ENCODE measurements at regions not wholly inside any gene's neighbourhood (a gene's known extent, or its start where the extent isn't known, plus 50 kb on each side); places are given as distances from the start of the nearest gene placed in this dataset.

DNA sequence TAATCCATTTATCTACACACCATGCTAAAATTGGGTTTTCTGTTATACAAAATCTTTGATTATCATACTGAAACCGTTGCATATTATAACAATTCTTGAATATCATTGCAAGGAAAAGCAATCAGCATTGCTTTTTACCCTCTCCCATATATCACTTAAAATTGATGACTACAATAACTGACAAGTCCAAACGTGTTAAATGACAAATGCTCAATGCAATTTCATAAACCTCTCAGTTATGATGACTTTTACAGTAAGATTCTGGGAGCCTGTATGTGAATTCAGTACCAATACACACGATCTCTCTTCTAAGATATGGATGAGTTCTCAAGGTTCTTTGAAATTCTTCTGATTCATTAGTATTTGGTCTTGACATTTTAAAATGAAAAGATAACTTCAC is 368.5 kb upstream of the TRIB2 start:
- 87% methylated on average over 3 of the region's 3 CpGs for WGBS
- Histone ChIP-seq H3K9me3 (no peaks in the 10 kb centered on the region), H3K27ac (no peak overlapping the region), H3K4me1 (replicated peaks) (no peaks in the 10 kb centered on the region), H3K36me3 (no peaks in the 10 kb centered on the region), H3K27me3 (replicated peaks; ENCODE audit: insufficient read depth) (no peaks in the 10 kb centered on the region), H3K4me3 (no peak overlapping the region)
- intact Hi-C loops (cut with DNase I): no loop called here
- TF ChIP-seq, protein P1, sequence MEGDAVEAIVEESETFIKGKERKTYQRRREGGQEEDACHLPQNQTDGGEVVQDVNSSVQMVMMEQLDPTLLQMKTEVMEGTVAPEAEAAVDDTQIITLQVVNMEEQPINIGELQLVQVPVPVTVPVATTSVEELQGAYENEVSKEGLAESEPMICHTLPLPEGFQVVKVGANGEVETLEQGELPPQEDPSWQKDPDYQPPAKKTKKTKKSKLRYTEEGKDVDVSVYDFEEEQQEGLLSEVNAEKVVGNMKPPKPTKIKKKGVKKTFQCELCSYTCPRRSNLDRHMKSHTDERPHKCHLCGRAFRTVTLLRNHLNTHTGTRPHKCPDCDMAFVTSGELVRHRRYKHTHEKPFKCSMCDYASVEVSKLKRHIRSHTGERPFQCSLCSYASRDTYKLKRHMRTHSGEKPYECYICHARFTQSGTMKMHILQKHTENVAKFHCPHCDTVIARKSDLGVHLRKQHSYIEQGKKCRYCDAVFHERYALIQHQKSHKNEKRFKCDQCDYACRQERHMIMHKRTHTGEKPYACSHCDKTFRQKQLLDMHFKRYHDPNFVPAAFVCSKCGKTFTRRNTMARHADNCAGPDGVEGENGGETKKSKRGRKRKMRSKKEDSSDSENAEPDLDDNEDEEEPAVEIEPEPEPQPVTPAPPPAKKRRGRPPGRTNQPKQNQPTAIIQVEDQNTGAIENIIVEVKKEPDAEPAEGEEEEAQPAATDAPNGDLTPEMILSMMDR (IDR thresholded peaks at IDR 0.05): no peak
- TF ChIP-seq POLR2AphosphoS5 (IDR thresholded peaks at IDR 0.05) (no peak), POLR2A (IDR thresholded peaks at IDR 0.05) (no peak)
- DNase-seq (ENCODE audit: low spot score): no peak

DNA sequence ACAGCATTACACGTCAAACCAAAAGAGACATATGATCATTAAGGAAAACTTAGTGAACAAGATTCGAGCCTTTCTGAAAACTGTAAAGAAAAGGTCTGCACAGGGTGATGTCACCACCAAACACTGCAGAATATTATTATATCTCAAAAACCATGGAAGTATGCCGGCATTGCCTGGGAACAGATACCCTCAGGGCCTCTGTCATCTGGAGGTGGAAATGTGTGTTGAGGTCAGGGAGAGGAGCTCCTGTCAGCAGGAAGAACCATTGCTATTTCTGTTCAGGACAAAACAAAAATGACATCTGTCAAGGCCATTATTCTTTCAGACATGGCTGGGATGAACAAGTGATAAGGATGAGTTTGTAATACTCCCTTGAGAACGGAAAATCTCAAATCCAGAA is 365.9 kb upstream of the TRIB2 start:
- WGBS: 94% methylated on average over 4 of the region's 4 CpGs
- intact Hi-C loops (cut with DNase I): no loop called here
- Histone ChIP-seq H3K4me3 (no peak overlapping the region), H3K27me3 (replicated peaks; ENCODE audit: insufficient read depth) (no peaks in the 10 kb centered on the region), H3K36me3 (no peaks in the 10 kb centered on the region), H3K9me3 (no peaks in the 10 kb centered on the region), H3K27ac (no peak overlapping the region), H3K4me1 (replicated peaks) (no peaks in the 10 kb centered on the region)
- TF ChIP-seq, protein P1 (IDR thresholded peaks at IDR 0.05): no peak
- TF ChIP-seq POLR2AphosphoS5 (IDR thresholded peaks at IDR 0.05): no peak
- no peak for TF ChIP-seq POLR2A (IDR thresholded peaks at IDR 0.05)
- DNase-seq (ENCODE audit: low spot score): no peak

DNA sequence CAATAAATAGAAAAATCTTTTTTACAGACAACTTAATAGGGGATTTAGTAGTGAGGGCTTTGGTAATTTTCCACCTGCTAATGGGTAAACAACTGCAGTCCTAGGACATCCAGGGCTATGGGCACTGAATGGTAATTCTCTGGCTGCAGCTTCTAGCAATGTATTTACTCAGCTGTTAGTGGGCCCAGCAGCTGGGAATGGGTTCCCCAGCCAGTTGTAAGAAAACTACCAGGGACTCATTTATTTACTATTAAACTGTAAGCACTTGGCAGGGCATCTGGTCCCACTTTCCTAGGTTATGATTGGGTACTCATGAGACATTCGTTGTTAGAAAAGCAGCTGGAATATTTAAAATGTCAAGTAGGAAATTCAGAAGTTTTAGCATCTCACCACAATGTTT is 363.8 kb upstream of the TRIB2 start:
- no peaks in the 10 kb centered on the region for H3K9me3 ChIP-seq
- no peak overlapping the region for H3K4me3 ChIP-seq
- TF ChIP-seq POLR2A (IDR thresholded peaks at IDR 0.05) (no peak), POLR2AphosphoS5 (IDR thresholded peaks at IDR 0.05) (peak; percentile 33)
- TF ChIP-seq, protein P1 (IDR thresholded peaks at IDR 0.05): no peak
- no peaks in the 10 kb centered on the region for H3K36me3 ChIP-seq
- WGBS: 3% methylated on average over 1 of the region's 1 CpG
- H3K27me3 ChIP-seq (replicated peaks; ENCODE audit: insufficient read depth): no peaks in the 10 kb centered on the region
- intact Hi-C loops (cut with DNase I): no loop called here
- DNase-seq (ENCODE audit: low spot score): no peak
- no peak overlapping the region for H3K27ac ChIP-seq
- H3K4me1 ChIP-seq (replicated peaks): no peaks in the 10 kb centered on the region

DNA sequence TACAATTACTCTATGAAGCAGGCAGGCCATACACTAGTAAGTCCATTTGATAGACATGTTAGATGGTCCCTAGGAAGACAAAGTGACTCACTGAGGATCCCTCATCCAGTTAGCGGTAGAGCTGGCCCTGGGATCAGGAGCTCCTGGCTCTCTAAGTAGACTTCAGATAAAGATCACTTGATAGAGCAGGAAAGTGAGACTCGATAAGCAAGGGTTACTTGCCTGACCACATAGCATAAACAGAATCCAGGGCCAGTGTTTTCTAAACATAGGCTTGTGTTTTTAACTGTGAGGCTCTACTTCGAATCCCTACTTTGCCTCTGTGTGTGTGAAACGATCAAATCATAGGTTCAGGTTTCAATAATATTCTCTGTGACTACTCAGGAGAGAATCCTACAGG is 355.2 kb upstream of the TRIB2 start:
- Histone ChIP-seq H3K4me1 (replicated peaks) (no peaks in the 10 kb centered on the region), H3K27me3 (replicated peaks; ENCODE audit: insufficient read depth) (no peaks in the 10 kb centered on the region), H3K9me3 (no peaks in the 10 kb centered on the region), H3K4me3 (no peak overlapping the region), H3K36me3 (no peaks in the 10 kb centered on the region), H3K27ac (no peak overlapping the region)
- 80% methylated on average over 4 of the region's 4 CpGs for WGBS
- intact Hi-C loops (cut with DNase I): no loop called here
- TF ChIP-seq, protein P1 (IDR thresholded peaks at IDR 0.05): no peak
- TF ChIP-seq POLR2A (IDR thresholded peaks at IDR 0.05): no peak
- no peak for TF ChIP-seq POLR2AphosphoS5 (IDR thresholded peaks at IDR 0.05)
- no peak for DNase-seq (ENCODE audit: low spot score)

DNA sequence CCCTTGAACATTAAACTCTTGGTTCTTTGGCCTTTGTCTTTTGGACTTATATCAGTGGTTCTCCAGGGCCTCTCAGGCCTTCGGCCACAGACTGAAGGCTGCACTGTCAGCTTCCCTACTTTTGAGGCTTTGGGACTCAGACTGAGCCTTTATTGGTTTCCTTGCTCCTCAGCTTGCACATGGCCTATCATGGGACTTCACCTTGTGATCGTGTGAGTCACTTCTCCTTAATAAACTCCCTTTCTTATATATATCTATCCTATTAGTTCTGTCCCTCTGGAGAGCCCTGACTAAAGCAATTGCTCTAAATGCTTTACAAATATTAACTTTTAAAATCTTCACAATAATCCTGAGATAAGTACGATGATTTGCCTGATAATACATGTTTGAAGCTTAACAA is 353.6 kb upstream of the TRIB2 start:
- Histone ChIP-seq H3K4me1 (replicated peaks) (no peaks in the 10 kb centered on the region), H3K4me3 (no peak overlapping the region), H3K27me3 (replicated peaks; ENCODE audit: insufficient read depth) (no peaks in the 10 kb centered on the region), H3K27ac (no peak overlapping the region), H3K9me3 (no peaks in the 10 kb centered on the region), H3K36me3 (no peaks in the 10 kb centered on the region)
- WGBS: 83% methylated on average over 3 of the region's 3 CpGs
- intact Hi-C loops (cut with DNase I): no loop called here
- TF ChIP-seq POLR2AphosphoS5 (IDR thresholded peaks at IDR 0.05): no peak
- TF ChIP-seq, protein P1 (IDR thresholded peaks at IDR 0.05): no peak
- DNase-seq (ENCODE audit: low spot score): no peak
